NCI-H146 (cell line): ENCODE measurements at regions not wholly inside any gene's neighbourhood (a gene's known extent, or its start where the extent isn't known, plus 50 kb on each side); places are given as distances from the start of the nearest gene placed in this dataset.
"Not testable (repeated sequence)": the region's sequence is repeated elsewhere in the genome, so short reads cannot be mapped to it uniquely, and the experiment has no call there.

Experiments used
- DNase-seq: peaks from one replicate; lab custom pipeline; 2025; lab: John Stamatoyannopoulos, UW

DNA sequence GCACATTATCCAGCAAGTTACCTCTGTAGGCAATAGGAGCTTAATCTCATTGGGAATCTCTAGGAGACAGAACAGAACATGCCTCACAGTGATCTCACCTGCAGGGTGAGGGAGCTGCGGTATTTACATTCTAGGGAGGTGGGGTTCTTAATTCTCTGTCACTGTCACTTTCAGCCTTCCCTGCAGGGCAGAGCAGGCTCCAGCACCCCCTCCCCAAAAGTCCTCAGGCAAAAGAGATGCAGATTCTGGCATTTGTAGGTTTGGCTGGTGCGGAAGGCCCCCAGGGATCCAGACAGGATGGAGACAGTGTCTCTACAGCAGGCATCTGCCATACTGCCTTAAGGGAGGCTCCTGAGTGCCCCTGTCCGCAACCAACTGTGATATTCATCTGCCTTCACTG lies 166.4 kb upstream of the ATP6AP2 start:
- no peak for DNase-seq

DNA sequence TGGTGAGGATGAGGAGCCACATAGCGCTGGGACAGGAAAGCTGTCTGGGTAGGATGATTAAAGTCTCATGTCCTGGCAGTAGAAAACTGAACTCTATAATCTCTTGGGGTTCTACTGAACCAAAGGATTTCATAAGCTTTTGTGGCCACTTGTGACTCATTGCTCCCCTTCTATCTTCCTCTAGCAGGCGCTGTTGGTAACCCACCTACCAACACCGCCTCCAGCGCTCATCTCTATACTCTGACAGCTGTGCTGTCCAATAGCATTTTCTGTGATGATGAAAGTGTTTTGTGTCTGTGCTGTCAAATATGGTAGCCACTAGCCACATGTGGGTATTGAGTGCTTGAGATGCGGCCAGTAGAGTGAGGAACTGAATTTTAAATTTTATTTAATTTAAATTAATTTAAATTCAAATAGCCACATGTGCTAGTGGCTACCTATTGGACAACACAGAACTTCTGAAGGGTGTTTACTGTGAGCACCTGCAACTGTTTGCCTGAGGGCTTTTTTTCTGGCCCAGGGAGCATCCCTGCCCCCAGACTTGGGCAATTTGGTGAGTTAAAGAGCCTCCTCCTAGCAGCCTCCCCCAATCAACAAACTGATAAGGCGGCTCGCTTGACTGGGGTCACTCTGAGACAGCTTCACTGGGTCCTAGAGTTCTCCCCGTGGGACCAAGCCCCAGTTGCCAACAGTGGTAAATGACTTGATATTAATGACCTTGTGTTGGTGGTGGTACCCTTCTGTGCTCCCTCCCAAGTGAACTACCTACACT lies 169.2 kb upstream of the ATP6AP2 start:
- peak; percentile 30 for DNase-seq

DNA sequence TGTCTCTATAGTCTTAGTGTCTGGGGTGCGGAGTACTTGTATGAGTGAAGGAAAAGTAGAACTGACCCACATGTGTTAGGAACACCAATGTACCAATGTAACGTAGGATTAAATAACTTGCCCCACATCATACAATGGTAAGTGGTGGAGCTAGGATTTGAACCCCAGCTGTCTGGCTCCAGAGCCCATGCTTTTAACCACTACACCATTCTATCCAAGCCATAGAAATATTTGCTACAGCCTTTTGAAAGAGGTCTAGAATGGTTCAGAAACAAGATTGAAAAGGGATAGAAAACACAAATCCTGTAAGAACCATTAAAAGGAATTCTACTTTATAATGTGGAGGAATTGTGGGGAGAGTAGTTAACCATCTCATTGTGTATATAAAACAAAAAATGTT lies 169.9 kb upstream of the ATP6AP2 start:
- DNase-seq: no peak

DNA sequence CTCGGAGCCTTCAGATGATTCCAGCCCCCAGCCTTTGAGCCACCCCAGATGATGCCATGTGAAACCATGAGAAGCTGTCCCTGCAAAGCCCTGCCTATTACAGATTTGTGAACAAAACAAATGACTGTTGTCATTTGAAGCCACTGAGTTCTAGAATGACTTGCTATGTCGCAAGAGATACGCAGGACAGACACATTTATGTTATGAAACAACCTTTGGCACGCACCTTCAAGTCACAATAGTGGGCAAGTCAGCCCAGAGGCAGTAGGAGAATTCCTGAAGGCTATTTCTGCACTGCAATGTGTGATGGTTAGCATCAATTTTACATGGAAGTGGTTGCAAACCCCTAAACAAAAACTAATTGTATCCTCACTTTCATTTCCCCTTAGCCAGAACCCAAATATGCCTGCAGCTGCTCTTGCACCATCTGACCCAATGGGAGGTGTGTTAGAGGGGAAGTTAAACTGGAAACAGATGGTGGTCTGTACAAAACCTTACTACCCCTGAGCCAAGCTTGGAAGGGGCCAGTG lies 174.4 kb upstream of the ATP6AP2 start:
- no peak for DNase-seq

DNA sequence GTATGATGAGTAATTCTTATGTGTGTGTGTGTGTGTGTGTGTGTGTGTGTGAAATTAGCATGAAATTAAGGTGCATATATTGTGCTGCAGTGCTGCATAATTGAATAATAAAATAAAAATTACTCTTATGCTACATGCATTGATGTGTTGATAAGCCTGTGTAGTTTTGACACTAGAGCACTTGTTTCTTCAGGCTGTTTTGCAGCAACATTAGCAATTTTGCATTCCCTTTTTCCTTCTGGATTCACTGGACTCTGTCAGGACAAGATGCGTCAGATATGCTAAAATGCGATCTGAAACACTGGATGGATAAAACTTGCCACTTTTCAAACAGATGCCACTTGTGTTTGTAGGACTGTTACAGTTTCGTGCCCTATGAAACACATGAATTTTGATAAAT lies 175.4 kb upstream of the ATP6AP2 start:
- DNase-seq: no peak

DNA sequence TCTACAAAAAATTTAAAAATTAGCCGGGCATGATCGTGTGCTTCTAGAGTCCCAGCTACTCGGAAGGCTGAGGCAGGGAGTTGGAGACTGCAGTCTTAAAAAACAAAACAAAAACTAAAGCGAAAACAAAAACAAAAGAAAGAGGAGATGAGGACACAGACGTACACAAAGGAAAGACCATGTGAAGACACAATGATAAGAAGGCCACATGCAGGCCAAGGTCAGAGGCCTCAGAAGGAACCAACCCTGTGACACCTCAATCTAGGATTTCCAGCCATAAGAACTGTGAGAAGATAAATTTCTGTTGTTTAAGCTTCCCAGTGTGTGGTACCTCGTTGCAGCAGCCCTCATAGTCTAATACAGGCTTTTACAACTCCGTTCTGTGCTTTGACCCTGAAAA lies 177.0 kb upstream of the ATP6AP2 start:
- no peak for DNase-seq

DNA sequence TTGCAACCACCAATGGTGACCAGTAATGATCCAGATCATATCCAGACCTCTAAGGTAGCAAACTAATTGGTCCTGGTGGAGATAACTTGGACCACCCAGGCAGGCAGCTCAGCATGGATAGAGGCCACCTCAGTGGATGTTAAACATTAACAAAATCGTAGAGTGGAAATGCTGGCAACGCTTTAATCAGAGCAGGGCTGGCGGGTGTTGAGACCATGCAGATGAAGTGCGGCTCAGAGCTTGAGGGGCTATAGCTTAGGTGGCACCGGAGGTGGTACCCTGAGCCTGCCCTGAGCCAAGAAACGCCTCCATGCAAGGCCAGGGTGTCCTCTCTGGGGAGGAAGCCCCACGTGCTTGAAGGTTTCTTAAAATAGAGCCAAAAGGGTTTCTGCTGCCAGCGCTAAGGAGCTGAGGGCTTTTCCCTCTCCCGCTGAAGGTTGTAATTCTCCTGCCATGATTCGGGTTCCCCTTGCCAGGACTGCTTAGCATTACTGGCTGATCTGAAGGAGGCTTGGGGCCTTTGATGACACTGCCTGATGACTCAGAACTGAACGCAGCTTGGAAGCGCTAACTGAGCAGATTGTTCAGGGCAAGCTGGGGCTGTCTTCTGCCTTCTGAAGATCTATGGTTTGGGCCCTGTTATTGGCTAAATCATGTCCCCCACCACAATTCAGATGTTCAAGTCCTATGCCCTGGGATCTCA lies 177.8 kb upstream of the ATP6AP2 start:
- no peak for DNase-seq

DNA sequence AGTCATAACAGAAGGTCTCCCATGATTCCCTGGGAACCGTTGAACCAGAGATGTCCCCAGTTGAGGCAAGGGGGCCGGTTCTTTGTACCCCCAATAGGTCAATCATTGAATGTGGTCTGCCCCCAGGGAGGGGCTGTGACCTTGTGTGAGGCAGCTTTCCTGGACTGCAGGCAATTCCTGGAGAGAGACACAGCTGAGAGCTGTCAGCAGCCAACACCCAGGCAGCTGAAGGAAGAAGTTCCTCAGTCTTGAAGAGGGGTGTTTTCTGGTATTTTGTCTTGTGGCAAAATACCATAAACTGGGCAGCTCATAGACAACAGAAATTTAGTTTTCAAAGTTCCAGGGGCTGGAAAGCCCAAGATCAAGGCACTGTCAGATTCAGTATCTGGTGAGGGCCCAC lies 185.7 kb upstream of the ATP6AP2 start:
- no peak for DNase-seq

DNA sequence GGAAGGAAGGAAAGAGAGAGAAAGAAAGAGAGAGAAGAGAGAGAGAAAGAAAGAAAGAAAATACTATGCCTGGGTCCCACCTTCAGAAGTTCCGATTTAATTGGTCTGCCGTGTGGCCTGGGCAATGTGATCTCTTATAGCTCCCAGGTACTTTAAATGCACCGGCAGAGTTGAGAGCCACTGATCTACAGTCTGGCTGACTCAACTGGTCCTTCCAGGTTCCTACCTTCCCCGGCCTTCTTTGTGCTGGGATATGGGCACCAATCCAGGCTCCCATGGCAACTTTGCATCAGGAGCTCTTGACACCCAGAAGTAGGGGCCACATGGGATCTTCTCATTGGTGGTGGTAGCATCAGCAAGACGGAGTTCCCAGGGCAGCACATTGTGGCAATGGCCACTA lies 186.5 kb upstream of the ATP6AP2 start:
- DNase-seq: no peak

DNA sequence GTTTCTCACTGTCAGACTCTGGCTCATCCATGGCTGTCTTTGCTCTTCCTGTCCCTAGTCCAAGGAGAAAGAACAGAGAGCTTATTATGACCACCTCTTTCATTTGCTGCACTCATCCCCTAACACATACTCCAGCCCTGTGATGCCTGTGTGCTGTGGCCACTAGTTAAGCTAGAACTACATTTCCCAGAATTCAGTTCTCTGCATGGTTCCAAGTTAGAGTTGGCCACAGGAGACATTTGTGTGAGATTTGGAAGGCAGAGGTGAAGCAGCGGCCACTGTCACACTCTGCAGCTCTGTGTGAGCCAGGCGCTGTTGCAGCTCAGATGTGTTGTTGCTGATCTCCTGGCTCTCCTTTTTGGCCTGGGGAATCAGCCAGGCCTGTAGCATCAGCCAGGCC lies 188.2 kb upstream of the ATP6AP2 start:
- DNase-seq: no peak

DNA sequence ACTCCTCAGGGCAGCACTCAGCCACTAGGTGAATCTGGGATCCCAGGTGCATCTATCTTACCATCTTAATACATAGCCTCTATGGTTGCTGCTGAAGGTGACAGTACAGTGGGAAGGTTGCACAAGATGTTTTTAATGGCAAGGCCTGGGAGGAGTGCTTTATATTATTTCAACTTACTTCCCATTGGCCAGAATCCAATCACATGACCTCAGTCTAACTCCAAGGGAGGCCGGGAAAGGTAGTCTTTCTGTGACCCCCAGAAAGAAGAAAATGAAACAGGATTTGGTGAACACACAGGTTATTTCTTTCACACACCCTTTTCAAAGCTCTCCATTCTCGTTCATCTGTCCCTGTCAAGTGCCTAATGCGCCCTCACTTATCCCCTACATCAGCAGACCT lies 189.1 kb upstream of the ATP6AP2 start:
- DNase-seq: no peak

DNA sequence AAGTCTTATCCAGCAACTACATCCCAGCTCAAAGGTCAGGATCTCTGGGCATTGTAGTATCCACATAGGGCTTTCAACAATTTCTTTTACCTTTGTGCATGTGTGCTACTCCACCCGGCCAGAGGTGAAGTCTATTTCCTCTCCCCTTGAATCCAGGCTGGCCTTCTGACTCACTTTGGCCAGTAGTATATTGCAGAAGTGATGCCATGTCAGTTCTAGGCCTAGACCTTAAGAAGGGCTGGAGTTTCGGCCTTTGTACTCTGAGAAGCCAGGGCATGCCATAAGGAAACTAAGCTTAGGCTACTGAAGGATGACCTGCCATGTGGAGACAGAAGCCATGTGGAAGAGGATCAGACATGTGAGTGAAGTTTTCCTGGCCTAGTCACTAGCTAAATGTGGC lies 191.2 kb upstream of the ATP6AP2 start:
- no peak for DNase-seq

DNA sequence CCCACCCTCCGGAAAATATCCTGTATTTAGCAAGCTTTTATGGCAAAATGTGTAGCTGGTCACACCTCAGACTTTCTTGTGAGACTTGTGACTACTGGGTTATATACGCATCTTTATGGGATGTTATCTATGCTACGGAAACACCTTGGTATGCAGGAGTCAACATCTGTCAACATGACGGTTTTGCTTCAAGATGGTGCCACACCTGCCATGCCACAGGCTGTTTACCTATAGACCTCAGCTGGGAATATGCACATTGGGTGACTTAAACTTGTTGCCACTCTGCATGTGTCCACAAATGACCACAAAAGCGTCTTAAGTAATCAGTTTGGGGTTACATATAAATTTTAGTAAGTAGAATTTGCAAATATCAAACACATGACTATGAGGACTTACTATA lies 192.3 kb upstream of the ATP6AP2 start:
- no peak for DNase-seq

DNA sequence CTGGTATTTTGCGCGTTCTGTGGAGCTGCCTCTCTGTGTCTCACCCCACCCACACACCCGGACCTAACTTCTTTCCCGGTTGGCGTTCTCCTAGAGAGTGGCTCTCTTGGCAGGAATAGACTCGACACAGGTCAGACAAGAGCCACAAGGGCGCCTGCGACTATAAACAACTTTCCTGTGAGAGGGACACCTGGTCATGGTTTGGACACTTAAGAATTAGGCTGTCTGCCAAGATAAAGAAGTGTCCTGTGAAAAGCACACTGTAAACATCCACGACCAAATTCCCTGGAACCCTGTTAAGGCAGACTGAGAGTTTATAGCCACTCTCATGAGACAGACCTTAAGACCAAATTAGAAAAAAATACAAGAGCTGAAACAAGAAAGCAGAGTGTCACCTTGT lies 192.9 kb upstream of the ATP6AP2 start:
- DNase-seq: not testable (repeated sequence)

DNA sequence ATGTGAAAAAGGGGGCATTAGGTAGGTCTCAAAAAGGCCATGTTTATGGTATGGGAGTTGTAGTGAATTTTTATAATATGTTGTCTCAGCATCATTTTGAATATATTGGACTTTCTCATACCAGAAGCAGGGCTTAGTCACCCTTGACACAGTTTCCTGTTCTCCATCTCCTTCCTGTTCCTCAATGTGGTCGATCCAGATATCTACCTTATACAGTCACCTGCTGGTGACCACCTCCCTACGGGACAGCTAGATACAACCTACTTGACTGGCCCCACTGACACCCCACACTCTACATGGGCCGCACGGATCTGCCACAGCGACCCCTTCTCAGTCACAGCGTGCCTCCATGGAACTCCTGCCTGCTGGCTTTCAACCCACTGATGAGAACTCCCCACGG lies 193.5 kb upstream of the ATP6AP2 start:
- DNase-seq: not testable (repeated sequence)

DNA sequence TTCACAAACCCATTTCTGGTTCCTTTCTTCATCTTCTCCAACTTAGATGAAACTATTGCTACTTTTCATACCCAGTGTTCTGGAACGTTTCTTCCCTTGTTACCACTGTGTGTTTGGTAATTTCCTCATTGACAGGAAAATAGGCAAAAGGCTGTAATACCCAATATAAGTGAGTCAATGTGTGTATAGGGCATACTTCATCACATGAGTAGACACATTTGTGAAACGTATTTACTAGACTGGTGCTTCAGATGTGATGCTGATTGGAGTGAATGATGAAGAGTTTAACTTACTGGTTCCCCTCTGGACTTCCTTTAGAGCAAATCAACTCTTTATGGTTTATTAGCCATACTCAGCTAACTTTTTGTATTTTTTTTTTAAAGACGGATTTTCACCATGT lies 195.1 kb upstream of the ATP6AP2 start:
- DNase-seq: no peak

DNA sequence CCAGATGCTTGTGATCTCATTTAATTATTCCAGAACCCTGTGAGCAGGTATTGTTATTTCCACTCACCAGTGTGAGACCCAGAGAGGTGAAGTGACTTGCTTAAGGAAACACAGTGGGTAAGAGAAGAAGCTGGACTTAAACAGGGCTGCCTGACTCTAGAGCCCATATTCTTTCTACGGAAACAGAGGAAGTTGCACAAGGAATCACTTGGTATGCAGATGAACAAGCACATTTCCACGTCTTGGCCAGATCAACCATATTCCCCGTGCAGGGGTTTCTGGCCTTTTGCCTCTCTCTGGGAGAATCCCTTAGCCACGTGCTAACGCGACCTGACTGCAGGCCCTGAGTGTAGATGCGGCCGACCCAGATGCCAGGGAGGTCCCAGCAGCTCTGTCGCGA lies 195.5 kb upstream of the ATP6AP2 start:
- DNase-seq: no peak

DNA sequence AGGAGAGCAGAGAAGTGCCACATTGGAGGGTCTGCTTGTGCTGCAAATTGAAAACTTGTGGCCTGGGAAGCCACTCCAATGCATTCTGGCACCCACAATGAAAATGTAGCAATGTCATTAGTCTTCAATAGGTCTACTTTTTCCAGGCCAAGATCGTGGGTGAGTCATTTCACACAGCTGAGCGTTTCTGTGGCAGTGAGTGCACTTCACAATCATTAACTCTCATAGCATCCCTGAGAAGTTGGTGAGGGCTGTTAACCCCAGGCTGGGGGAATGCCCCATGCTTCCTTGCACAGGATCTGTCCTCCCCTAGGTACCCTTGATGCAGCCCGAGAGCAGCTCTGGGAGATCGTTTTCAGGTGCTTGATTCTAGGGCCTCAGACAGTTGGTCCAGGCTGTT lies 196.8 kb upstream of the ATP6AP2 start:
- no peak for DNase-seq

DNA sequence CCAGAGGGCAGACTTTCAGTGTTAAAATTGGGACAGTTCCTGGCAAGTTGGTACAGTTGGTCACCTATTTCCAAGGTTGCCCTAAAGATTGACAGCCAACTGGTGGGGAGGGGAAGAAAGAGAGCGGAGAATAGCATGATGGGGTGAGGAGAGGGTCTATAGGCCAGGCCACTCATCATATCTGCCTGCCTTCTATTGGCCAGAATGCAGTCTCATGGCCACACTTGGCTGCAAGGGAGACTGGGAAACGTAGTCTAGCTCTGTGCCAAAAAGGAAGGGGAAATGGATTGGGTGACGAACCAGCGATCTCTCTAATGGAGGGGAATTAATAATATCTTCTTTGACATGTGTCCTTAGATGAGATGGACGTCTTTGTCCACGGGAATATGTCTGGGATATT lies 197.4 kb upstream of the ATP6AP2 start:
- no peak for DNase-seq

DNA sequence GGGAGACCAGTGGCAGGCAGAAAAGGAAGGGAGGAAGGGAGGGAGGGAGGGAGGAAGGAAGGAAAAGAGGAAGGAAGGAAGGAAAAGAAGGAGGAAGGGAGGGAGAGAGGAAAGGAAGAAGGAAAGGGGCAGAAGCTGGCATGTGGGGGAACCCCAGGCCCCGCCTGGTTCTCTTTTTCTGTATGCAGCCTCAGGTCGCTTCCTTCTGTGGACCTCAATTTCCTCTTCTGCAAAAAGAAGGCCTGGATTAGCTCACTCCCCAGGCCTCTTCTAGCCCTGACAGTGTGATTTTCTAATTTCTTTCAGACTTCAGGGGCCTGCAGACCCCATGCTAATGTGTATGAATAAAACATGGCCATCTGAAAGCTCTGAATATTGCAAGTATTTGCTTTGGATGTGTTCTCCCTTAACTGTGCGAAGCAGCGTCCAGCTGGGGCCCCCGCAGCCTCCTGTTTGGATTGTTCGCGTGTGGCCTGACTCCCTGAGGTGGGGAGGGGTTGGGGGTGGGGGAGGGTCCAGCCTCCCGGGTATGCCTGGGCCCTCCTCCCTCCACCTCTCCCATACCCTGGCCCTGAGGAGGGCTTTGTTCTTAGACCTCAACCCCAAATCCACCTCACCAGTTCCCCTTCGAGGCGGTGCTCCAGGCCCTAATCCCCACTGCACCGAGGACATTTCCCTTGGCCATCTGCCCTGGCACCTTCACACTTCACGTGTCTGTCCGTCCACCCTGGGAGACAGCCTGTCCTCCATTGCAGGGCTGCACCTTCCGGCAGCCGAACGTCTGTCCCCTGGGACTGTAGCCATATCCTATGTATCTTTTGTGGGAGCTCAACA lies 199.9 kb upstream of the ATP6AP2 start:
- peak; percentile 80 for DNase-seq

DNA sequence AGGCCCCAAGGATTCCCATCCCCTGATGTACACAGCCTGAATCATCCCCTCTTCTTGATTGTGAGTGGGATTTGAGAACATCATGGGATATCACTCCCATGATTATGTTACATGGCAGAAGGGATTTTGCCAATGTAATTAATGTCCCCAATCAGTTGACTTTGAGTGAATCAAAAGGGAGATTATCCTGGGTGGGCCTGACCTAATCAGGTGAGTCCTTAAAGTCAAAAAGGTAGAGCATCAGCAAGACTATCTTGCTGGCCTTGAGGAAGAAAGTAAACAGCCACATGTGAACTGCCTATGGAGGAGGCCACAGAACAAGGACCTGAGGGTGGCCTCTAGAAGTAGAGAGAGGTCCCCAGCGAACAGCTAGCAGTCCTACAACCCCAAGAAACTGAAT lies 203.1 kb upstream of the ATP6AP2 start:
- DNase-seq: no peak

DNA sequence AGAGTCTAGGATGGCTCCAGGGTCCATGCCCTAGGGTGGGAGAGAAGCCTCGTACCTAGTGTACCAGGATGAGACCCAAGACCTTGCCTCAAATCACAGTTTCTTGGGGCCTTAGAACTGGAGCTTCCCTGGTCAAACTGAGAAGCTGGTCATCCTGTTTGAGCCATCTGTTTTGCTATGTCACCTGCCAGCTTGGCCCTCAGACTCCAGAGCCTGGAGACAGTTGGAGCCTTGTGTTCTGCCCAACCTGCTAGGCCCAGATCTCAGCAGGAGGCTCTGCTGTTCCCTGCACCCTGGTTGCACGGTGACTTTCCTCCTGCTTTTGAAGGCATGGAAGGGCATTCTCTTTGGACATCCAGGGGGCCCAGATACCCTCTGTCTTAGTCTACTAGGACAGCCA lies 206.3 kb upstream of the ATP6AP2 start:
- no peak for DNase-seq

DNA sequence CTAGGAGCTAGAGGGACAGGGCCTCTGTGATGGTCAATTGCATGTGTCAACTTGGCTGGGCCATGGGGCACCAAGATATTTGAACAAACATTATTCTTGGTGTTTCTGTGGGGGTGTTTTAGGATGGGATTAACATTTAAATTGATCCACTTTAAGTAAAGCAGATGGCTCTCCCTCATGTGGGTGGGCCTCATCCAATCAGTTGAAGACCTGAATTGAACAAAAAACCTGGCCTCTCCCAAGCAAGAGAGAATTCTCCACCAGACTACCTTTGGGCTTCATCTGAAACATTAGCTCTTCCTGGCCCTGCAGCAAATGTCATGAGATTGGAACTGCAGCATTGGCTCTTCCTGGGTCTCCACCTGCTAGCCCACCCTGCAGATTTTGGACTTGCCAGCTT lies 207.1 kb upstream of the ATP6AP2 start:
- DNase-seq: no peak
